ENCODE measurements at regions not wholly inside any gene's neighbourhood (a gene's known extent, or its start where the extent isn't known, plus 50 kb on each side); places are given as distances from the start of the nearest gene placed in this dataset.

DNA sequence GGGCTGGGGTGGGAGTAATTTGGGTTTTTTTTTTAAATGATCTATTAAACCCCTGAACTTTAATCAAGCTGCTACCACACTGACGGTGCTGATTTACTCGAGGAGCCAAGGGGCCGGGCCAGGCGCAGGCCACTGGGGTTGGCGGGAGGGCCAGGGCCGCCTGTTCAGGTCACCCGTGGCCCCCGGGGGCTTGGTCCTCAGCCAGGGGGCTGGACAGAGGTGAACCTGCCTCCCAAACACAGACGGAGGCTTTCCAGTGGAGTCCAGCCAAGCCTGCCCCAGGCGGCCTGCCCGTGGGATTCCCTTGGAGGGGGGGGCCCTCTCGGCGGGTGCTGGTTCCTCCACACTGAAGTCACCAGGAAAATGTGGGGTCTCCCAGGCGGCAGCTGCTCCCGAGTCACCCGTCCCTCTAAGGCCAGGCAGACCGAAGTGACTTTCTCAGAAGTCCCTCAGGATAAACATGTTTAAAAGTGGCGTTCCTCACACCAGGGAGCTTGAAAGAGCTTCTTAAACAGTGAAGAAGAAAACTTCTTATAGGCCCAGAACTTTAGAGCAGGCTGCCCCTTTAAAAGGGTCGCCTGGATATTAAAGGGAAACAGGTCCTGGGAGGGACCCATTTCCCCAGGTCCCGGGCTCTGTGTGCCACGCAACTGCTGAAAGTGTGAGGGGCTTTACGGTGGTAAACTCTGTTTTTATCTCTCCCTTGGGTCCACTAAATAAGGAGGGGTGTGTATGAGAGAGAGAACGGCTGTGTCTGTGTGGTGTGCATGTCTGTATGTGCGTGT lies 167.2 kb upstream of the GSC start:
- no peaks in the 10 kb centered on the region for H3K4me1 ChIP-seq (ENCODE audit: control insufficient read depth, insufficient read depth, low read length)
- H3K9me3 ChIP-seq (ENCODE audit: control insufficient read depth, insufficient read depth, low read length): no peaks in the 10 kb centered on the region
- H3K27ac ChIP-seq (ENCODE audit: low read depth, low read length): no peak overlapping the region
- H3K27me3 ChIP-seq (ENCODE audit: control insufficient read depth, insufficient read depth, low read length): no peaks in the 10 kb centered on the region
- no peaks in the 10 kb centered on the region for H3K36me3 ChIP-seq (ENCODE audit: control insufficient read depth, insufficient read depth, low read length)
- no peak overlapping the region for H3K4me3 ChIP-seq (ENCODE audit: low read depth, low read length)
- H3K9ac ChIP-seq (ENCODE audit: low read depth, low read length): no peak overlapping the region

DNA sequence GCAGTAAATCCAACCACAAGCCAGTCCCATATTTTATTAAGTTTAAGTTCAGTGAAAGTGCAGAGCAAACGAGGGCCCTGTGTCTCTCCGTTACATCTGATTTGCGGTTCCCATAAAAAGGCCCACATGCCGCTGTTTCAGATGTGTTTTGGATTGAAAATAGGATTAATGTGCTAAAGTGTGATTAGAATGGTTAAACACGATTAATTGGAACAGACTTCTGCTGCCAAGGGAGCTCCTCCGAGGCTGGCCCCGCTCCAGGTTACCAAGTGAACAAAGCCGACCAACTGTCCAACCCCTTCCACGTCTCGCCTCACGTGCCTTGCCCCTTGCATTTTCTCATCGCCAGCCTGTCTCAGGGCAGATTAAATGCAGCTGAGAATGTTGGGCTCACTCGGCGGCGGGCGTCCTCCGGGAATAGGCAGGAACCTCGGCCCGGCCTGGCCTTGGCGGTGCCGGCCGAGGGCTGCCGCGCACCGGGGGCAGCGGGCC lies 166.5 kb upstream of the GSC start:
- no peak overlapping the region for H3K27ac ChIP-seq (ENCODE audit: low read depth, low read length)
- no peak overlapping the region for H3K4me3 ChIP-seq (ENCODE audit: low read depth, low read length)
- H3K36me3 ChIP-seq (ENCODE audit: control insufficient read depth, insufficient read depth, low read length): no peaks in the 10 kb centered on the region
- no peak overlapping the region for H3K9ac ChIP-seq (ENCODE audit: low read depth, low read length)
- H3K4me1 ChIP-seq (ENCODE audit: control insufficient read depth, insufficient read depth, low read length): no peaks in the 10 kb centered on the region
- no peaks in the 10 kb centered on the region for H3K27me3 ChIP-seq (ENCODE audit: control insufficient read depth, insufficient read depth, low read length)
- H3K9me3 ChIP-seq (ENCODE audit: control insufficient read depth, insufficient read depth, low read length): no peaks in the 10 kb centered on the region

DNA sequence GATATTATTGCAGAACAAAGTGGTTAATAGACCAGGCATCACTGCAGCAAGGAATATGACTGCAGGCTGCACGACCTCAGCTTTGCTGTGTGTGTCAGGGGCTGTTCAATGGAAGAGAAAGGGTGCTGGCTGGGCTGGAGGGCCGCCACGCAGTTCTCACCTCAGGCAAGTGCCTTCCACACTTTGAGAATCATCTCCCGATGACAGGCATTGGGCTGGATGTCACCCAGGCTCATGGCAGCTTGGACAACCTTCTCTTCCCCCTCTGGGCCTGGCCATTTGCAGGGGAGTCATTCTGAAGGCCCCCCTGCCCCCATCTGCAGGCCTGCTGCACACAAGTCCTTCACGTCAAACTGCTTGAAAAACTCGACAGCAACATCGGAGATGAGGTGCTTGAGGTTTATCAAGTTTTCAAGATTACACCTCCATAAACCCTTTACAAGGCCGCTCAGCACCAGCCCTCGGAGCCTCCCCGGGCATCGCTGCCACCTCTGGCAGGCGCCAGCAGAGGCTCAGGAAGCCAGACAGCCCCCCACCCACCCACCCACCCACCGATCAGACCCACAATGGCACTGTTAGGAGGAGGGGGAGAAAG lies 165.9 kb upstream of the GSC start:
- no peaks in the 10 kb centered on the region for H3K27me3 ChIP-seq (ENCODE audit: control insufficient read depth, insufficient read depth, low read length)
- no peaks in the 10 kb centered on the region for H3K4me1 ChIP-seq (ENCODE audit: control insufficient read depth, insufficient read depth, low read length)
- H3K9me3 ChIP-seq (ENCODE audit: control insufficient read depth, insufficient read depth, low read length): no peaks in the 10 kb centered on the region
- H3K36me3 ChIP-seq (ENCODE audit: control insufficient read depth, insufficient read depth, low read length): no peaks in the 10 kb centered on the region
- H3K27ac ChIP-seq (ENCODE audit: low read depth, low read length): no peak overlapping the region
- H3K4me3 ChIP-seq (ENCODE audit: low read depth, low read length): no peak overlapping the region
- H3K9ac ChIP-seq (ENCODE audit: low read depth, low read length): no peak overlapping the region

- H3K36me3 ChIP-seq (ENCODE audit: control insufficient read depth, insufficient read depth, low read length): no peaks in the 10 kb centered on the region
- no peaks in the 10 kb centered on the region for H3K9me3 ChIP-seq (ENCODE audit: control insufficient read depth, insufficient read depth, low read length)
- no peak overlapping the region for H3K9ac ChIP-seq (ENCODE audit: low read depth, low read length)
- H3K4me3 ChIP-seq (ENCODE audit: low read depth, low read length): no peak overlapping the region
- no peak overlapping the region for H3K27ac ChIP-seq (ENCODE audit: low read depth, low read length)
- no peaks in the 10 kb centered on the region for H3K27me3 ChIP-seq (ENCODE audit: control insufficient read depth, insufficient read depth, low read length)
- H3K4me1 ChIP-seq (ENCODE audit: control insufficient read depth, insufficient read depth, low read length): no peaks in the 10 kb centered on the region
Observed at GRCh38 chr14:94934276-94934810, 164.4 kb upstream of the GSC start.

DNA sequence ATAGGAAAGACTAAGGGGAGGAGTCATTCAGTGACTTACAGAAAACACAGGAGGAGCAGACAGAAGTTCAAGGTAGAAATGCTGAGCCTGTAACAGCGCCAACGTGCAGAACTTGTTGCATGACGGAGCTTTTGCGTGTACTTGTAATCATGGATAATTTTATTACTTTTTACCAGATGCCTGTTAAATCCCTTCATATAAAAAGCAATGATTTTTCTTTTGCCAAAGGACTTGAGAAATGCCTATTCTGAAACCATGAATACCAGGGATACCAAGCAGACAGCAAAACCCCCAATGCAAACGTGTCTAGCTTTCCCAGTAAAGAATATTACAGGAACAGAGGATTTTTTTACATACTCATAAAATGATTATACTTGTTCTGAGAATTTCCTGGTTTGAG lies 163.6 kb upstream of the GSC start:
- Histone ChIP-seq H3K4me1 (ENCODE audit: control insufficient read depth, insufficient read depth, low read length) (no peaks in the 10 kb centered on the region), H3K27me3 (ENCODE audit: control insufficient read depth, insufficient read depth, low read length) (no peaks in the 10 kb centered on the region), H3K27ac (ENCODE audit: low read depth, low read length) (no peak overlapping the region), H3K4me3 (ENCODE audit: low read depth, low read length) (no peak overlapping the region), H3K9ac (ENCODE audit: low read depth, low read length) (no peak overlapping the region), H3K9me3 (ENCODE audit: control insufficient read depth, insufficient read depth, low read length) (no peaks in the 10 kb centered on the region), H3K36me3 (ENCODE audit: control insufficient read depth, insufficient read depth, low read length) (no peaks in the 10 kb centered on the region)

DNA sequence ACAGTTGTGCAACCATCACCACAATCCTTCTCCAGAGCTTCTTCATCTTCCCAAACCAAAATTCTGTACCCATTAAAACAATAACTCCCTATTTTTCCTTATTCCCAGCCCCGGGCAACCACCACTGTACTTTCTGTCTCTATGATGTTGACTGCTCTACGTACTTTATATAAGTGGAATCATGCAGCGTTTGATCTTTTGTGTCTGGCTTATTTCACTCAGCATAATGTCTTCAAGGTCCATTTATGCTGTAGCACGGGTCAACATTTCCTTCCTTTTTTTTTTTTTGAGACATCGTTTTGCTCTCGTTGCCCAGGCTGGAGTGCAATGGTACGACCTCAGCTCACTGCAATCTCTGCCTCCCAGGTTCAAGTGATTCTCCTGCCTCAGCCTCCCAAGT lies 162.7 kb upstream of the GSC start:
- Histone ChIP-seq H3K36me3 (ENCODE audit: control insufficient read depth, insufficient read depth, low read length) (no peaks in the 10 kb centered on the region), H3K4me3 (ENCODE audit: low read depth, low read length) (no peak overlapping the region), H3K27ac (ENCODE audit: low read depth, low read length) (no peak overlapping the region), H3K27me3 (ENCODE audit: control insufficient read depth, insufficient read depth, low read length) (no peaks in the 10 kb centered on the region), H3K9ac (ENCODE audit: low read depth, low read length) (no peak overlapping the region), H3K4me1 (ENCODE audit: control insufficient read depth, insufficient read depth, low read length) (no peaks in the 10 kb centered on the region), H3K9me3 (ENCODE audit: control insufficient read depth, insufficient read depth, low read length) (no peaks in the 10 kb centered on the region)

DNA sequence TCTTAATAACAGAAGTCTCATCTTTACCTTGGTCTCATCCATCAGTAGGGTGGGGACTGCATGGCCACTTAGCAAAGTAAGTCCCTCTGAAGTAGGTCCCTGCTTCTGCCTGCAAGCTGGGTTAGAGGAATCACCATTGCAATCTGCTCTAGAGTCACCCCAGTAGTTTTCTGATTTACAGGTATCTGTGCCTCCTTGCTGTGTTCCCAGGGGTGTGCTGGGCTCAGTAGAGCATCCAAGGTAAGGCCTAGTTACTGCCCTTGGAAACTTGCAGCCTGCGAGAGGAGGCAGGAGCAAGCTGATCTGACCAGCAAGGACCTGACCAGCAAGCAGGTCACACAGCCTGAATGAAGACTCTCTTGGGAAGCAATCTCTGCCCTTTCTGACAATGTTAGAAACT lies 160.8 kb upstream of the GSC start:
- Histone ChIP-seq H3K27ac (ENCODE audit: low read depth, low read length) (no peak overlapping the region), H3K36me3 (ENCODE audit: control insufficient read depth, insufficient read depth, low read length) (no peaks in the 10 kb centered on the region), H3K4me1 (ENCODE audit: control insufficient read depth, insufficient read depth, low read length) (no peaks in the 10 kb centered on the region), H3K27me3 (ENCODE audit: control insufficient read depth, insufficient read depth, low read length) (no peaks in the 10 kb centered on the region), H3K4me3 (ENCODE audit: low read depth, low read length) (no peak overlapping the region), H3K9ac (ENCODE audit: low read depth, low read length) (no peak overlapping the region), H3K9me3 (ENCODE audit: control insufficient read depth, insufficient read depth, low read length) (no peaks in the 10 kb centered on the region)

GRCh38 chr14:94929354-94929753 lies 159.4 kb upstream of the GSC start:
- Histone ChIP-seq H3K27ac (ENCODE audit: low read depth, low read length) (no peak overlapping the region), H3K4me1 (ENCODE audit: control insufficient read depth, insufficient read depth, low read length) (no peaks in the 10 kb centered on the region), H3K4me3 (ENCODE audit: low read depth, low read length) (no peak overlapping the region), H3K36me3 (ENCODE audit: control insufficient read depth, insufficient read depth, low read length) (no peaks in the 10 kb centered on the region), H3K27me3 (ENCODE audit: control insufficient read depth, insufficient read depth, low read length) (no peaks in the 10 kb centered on the region), H3K9ac (ENCODE audit: low read depth, low read length) (no peak overlapping the region), H3K9me3 (ENCODE audit: control insufficient read depth, insufficient read depth, low read length) (no peaks in the 10 kb centered on the region)

DNA sequence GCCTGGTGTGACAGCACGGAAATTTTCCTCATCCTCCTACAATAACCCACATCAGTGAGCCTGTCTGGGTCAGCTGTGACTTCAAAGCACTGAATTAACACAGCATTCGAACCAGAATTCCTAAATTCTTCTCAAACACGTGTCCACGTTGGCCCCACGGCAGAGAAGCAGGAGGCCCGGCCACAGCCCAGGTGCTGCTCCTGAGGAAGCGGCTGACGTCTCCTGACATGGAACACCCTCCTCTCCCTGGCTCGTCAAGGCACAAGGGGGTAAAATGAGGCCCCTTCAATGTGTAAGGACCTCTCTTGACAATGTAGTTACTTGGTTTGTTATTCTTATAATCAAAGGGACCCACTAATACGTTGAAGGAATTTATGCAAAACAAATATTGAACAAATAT lies 156.3 kb upstream of the GSC start:
- Histone ChIP-seq H3K36me3 (ENCODE audit: control insufficient read depth, insufficient read depth, low read length) (no peaks in the 10 kb centered on the region), H3K4me3 (ENCODE audit: low read depth, low read length) (no peak overlapping the region), H3K27ac (ENCODE audit: low read depth, low read length) (no peak overlapping the region), H3K4me1 (ENCODE audit: control insufficient read depth, insufficient read depth, low read length) (no peaks in the 10 kb centered on the region), H3K9ac (ENCODE audit: low read depth, low read length) (no peak overlapping the region), H3K9me3 (ENCODE audit: control insufficient read depth, insufficient read depth, low read length) (no peaks in the 10 kb centered on the region), H3K27me3 (ENCODE audit: control insufficient read depth, insufficient read depth, low read length) (no peaks in the 10 kb centered on the region)

GRCh38 chr14:94925416-94926173 lies 155.7 kb upstream of the GSC start:
- no peaks in the 10 kb centered on the region for H3K36me3 ChIP-seq (ENCODE audit: control insufficient read depth, insufficient read depth, low read length)
- H3K27ac ChIP-seq (ENCODE audit: low read depth, low read length): no peak overlapping the region
- no peak overlapping the region for H3K4me3 ChIP-seq (ENCODE audit: low read depth, low read length)
- H3K9ac ChIP-seq (ENCODE audit: low read depth, low read length): no peak overlapping the region
- H3K4me1 ChIP-seq (ENCODE audit: control insufficient read depth, insufficient read depth, low read length): no peaks in the 10 kb centered on the region
- no peaks in the 10 kb centered on the region for H3K27me3 ChIP-seq (ENCODE audit: control insufficient read depth, insufficient read depth, low read length)
- no peaks in the 10 kb centered on the region for H3K9me3 ChIP-seq (ENCODE audit: control insufficient read depth, insufficient read depth, low read length)

- no peak overlapping the region for H3K9ac ChIP-seq (ENCODE audit: low read depth, low read length)
- H3K27me3 ChIP-seq (ENCODE audit: control insufficient read depth, insufficient read depth, low read length): no peaks in the 10 kb centered on the region
- no peak overlapping the region for H3K27ac ChIP-seq (ENCODE audit: low read depth, low read length)
- H3K4me3 ChIP-seq (ENCODE audit: low read depth, low read length): no peak overlapping the region
- no peaks in the 10 kb centered on the region for H3K4me1 ChIP-seq (ENCODE audit: control insufficient read depth, insufficient read depth, low read length)
- H3K9me3 ChIP-seq (ENCODE audit: control insufficient read depth, insufficient read depth, low read length): no peaks in the 10 kb centered on the region
- H3K36me3 ChIP-seq (ENCODE audit: control insufficient read depth, insufficient read depth, low read length): no peaks in the 10 kb centered on the region
Observed at GRCh38 chr14:94924189-94924588, 154.3 kb upstream of the GSC start.
